ENCODE measurements at regions not wholly inside any gene's neighbourhood (a gene's known extent, or its start where the extent isn't known, plus 50 kb on each side); places are given as distances from the start of the nearest gene placed in this dataset.

DNA sequence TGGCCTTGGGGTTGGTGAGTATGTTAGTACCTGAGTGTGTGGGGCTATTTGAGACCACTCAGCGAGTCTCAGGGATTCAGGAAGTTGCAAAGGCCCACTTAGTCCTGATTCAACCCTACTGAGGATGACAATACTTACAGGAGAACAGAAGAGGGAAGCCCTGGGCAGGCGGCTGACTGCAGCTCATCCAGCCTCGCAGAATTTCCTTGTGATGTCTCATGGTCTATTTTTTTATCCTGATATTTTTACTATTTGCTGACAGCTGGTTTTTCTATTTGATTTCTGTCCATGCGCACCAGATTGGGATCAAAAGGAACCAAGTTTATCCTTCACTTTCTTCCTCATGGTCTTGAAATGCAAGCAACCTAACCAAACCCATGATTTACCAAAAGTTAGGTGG lies 201.8 kb upstream of the LNX1 start:
- no peak for DNase-seq
- H3K27ac ChIP-seq: no peak overlapping the region
- H3K36me3 ChIP-seq: no peaks in the 10 kb centered on the region
- H3K27me3 ChIP-seq (ENCODE audit: insufficient read depth, low read depth, severe bottlenecking): peaks cover 52% of the 10 kb centered on the region
- no peaks in the 10 kb centered on the region for H3K9me3 ChIP-seq (ENCODE audit: severe bottlenecking)
- TF ChIP-seq, protein P1, sequence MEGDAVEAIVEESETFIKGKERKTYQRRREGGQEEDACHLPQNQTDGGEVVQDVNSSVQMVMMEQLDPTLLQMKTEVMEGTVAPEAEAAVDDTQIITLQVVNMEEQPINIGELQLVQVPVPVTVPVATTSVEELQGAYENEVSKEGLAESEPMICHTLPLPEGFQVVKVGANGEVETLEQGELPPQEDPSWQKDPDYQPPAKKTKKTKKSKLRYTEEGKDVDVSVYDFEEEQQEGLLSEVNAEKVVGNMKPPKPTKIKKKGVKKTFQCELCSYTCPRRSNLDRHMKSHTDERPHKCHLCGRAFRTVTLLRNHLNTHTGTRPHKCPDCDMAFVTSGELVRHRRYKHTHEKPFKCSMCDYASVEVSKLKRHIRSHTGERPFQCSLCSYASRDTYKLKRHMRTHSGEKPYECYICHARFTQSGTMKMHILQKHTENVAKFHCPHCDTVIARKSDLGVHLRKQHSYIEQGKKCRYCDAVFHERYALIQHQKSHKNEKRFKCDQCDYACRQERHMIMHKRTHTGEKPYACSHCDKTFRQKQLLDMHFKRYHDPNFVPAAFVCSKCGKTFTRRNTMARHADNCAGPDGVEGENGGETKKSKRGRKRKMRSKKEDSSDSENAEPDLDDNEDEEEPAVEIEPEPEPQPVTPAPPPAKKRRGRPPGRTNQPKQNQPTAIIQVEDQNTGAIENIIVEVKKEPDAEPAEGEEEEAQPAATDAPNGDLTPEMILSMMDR (IDR thresholded peaks at IDR 0.05; ENCODE audit: low read depth, low read length): no peak
- H3K4me3 ChIP-seq (ENCODE audit: low read depth, low read length): no peak overlapping the region

DNA sequence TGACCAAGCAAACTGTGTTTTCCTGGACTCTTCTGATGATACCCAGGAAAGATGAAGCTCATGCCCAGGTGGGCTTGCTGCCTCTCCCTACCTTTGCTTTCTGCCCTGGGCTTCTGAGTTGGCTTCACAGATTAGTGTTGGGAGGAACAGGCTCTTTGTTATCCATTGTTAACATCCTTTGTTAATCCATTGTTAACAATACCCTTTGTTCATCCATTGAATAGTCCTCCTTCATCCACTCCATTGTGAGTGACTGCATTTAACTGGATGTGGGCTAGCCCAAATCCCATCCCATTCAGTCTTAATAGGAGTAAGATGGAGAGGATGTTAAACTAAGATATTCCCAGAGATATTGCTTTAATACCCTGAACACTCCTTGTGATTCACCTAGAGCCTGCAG lies 199.0 kb upstream of the LNX1 start:
- H3K27ac ChIP-seq: no peak overlapping the region
- TF ChIP-seq, protein P1 (IDR thresholded peaks at IDR 0.05; ENCODE audit: low read depth, low read length): no peak
- DNase-seq: no peak
- no peaks in the 10 kb centered on the region for H3K36me3 ChIP-seq
- peaks cover 63% of the 10 kb centered on the region for H3K27me3 ChIP-seq (ENCODE audit: insufficient read depth, low read depth, severe bottlenecking)
- no peak overlapping the region for H3K4me3 ChIP-seq (ENCODE audit: low read depth, low read length)
- H3K9me3 ChIP-seq (ENCODE audit: severe bottlenecking): no peaks in the 10 kb centered on the region

DNA sequence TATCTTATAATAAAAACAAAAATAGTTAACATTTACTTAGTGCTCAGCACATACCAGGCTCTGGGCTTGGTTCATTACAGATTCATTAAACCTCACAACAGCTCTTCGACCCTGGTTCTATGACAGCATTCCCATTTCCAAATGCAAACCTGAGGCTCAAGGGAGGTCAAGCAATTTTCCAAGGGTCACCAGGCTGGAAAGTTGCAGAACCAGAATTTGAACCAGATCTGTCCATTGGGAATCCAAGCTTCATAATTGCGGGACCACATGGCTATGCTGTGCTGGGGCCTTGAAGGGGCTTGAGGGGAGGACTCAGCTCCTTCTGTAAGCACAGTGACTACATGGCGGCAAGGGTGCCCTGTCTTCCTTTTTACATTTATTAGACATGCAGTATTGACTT lies 197.3 kb upstream of the LNX1 start:
- no peak overlapping the region for H3K27ac ChIP-seq
- TF ChIP-seq, protein P1 (IDR thresholded peaks at IDR 0.05; ENCODE audit: low read depth, low read length): no peak
- no peaks in the 10 kb centered on the region for H3K36me3 ChIP-seq
- no peak overlapping the region for H3K4me3 ChIP-seq (ENCODE audit: low read depth, low read length)
- no peak for DNase-seq
- no peaks in the 10 kb centered on the region for H3K9me3 ChIP-seq (ENCODE audit: severe bottlenecking)
- peaks cover 59% of the 10 kb centered on the region for H3K27me3 ChIP-seq (ENCODE audit: insufficient read depth, low read depth, severe bottlenecking)

DNA sequence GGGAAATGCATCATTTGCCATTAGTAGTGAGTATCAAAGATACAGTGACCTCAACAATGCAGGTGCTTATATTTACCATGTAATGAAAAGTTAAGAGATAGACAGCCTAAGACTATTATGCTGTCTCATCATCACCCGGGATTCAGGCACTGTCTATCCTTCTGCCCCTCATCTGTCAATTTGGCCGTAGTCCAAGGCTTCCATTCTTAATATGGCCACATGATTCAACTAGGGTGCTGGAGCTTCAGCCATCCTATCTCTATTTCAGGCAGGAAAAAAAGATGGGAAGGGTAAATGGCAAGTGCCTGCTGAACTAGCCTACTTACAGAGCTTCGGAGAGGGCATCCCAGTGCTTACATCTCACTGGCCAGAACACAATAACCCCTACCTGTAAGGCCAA lies 196.7 kb upstream of the LNX1 start:
- peaks cover 53% of the 10 kb centered on the region for H3K27me3 ChIP-seq (ENCODE audit: insufficient read depth, low read depth, severe bottlenecking)
- TF ChIP-seq, protein P1 (IDR thresholded peaks at IDR 0.05; ENCODE audit: low read depth, low read length): no peak
- no peak for DNase-seq
- no peak overlapping the region for H3K27ac ChIP-seq
- no peaks in the 10 kb centered on the region for H3K9me3 ChIP-seq (ENCODE audit: severe bottlenecking)
- no peaks in the 10 kb centered on the region for H3K36me3 ChIP-seq
- no peak overlapping the region for H3K4me3 ChIP-seq (ENCODE audit: low read depth, low read length)

DNA sequence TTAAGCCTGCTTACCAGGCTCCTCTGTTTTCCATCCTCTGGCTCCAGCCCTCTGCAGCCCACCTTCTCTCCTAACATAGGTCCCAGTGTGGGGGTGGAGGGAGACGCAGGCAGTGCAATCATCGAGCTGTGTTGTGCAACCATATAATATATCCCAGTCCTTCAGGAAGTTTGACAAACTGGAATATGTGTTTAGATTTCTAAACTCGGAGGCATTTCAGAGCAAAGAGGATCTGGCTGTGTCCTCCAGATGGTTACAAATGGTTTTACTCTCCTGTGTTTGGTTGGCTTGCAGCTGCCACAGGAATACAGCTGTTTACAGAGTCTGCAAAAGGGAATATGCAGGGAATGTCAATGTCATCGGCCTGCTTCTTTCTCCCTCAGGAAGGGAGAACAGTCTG lies 195.3 kb upstream of the LNX1 start:
- H3K4me3 ChIP-seq (ENCODE audit: low read depth, low read length): no peak overlapping the region
- DNase-seq: no peak
- H3K9me3 ChIP-seq (ENCODE audit: severe bottlenecking): no peaks in the 10 kb centered on the region
- no peak overlapping the region for H3K27ac ChIP-seq
- no peaks in the 10 kb centered on the region for H3K36me3 ChIP-seq
- TF ChIP-seq, protein P1 (IDR thresholded peaks at IDR 0.05; ENCODE audit: low read depth, low read length): no peak
- peaks cover 56% of the 10 kb centered on the region for H3K27me3 ChIP-seq (ENCODE audit: insufficient read depth, low read depth, severe bottlenecking)

DNA sequence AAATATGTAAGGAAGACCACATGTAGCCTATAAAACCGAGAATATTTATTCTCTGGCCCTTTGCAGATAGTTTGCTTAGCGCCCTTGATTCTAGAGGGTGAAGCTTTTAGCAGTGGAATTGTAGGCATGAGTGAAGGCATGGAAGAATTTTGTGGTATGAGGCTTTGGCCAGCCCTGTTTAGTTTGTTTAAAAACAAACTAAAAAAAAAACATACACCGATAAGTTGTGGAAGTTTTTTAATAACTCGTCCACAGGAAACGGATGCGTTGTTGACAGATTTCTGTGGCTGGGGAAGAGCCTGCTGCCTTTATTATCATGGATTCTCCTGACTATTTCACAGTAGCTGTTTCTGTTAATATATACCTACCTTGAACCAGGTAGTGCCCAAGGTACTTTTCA lies 194.7 kb upstream of the LNX1 start:
- Histone ChIP-seq H3K27ac (no peak overlapping the region), H3K4me3 (ENCODE audit: low read depth, low read length) (no peak overlapping the region), H3K9me3 (ENCODE audit: severe bottlenecking) (no peaks in the 10 kb centered on the region), H3K27me3 (ENCODE audit: insufficient read depth, low read depth, severe bottlenecking) (peaks cover 61% of the 10 kb centered on the region), H3K36me3 (no peaks in the 10 kb centered on the region)
- no peak for DNase-seq
- TF ChIP-seq, protein P1 (IDR thresholded peaks at IDR 0.05; ENCODE audit: low read depth, low read length): no peak
